Coronary artery (tissue), 2 donors: ENCODE measurements at regions not wholly inside any gene's neighbourhood (a gene's known extent, or its start where the extent isn't known, plus 50 kb on each side); places are given as distances from the start of the nearest gene placed in this dataset.

Experiments
- DNase-seq: peaks from one replicate; pipeline ENCODE4 v3.0.0-alpha.2; 2017; ENCODE audit warnings: low spot score
- H3K27ac ChIP-seq, 2 donors: fragments of 200-600 bp; sonication (generic); one replicate each; pipeline ENCODE4 v1.5.1; 2016 to 2019
- H3K4me3 ChIP-seq: fragments of 200-600 bp; sonication (generic); 2 replicates; pipeline ENCODE4 v1.5.1; 2016; ENCODE audit warnings: mild to moderate bottlenecking, moderate library complexity
- CTCF ChIP-seq: fragments of 200-600 bp; sonication (generic); IDR thresholded peaks from one replicate; pipeline ENCODE4 v1.5.1; 2019; ENCODE audit warnings: antibody characterized with exemption

GRCh38 chr1:187641463-187641862, 812.7 kb downstream of the PLA2G4A start:
- TF ChIP-seq CTCF: no peak
- H3K4me3 ChIP-seq: no peak overlapping the region
- DNase-seq: no peak
- H3K27ac ChIP-seq: no peak overlapping the region

GRCh38 chr1:187641907-187642306, 813.2 kb downstream of the PLA2G4A start:
- no peak for TF ChIP-seq CTCF
- H3K27ac ChIP-seq: no peak overlapping the region
- H3K4me3 ChIP-seq: no peak overlapping the region
- DNase-seq: no peak

- H3K4me3 ChIP-seq: no peak overlapping the region
- no peak overlapping the region for H3K27ac ChIP-seq
- TF ChIP-seq CTCF: no peak
- DNase-seq: no peak
Observed at GRCh38 chr1:187645651-187646050, 816.9 kb downstream of the PLA2G4A start.

- Histone ChIP-seq H3K27ac (no peak overlapping the region), H3K4me3 (no peak overlapping the region)
- no peak for DNase-seq
- no peak for TF ChIP-seq CTCF
Observed at GRCh38 chr1:187646536-187647107, 817.9 kb downstream of the PLA2G4A start.

GRCh38 chr1:187648091-187648490, 819.3 kb downstream of the PLA2G4A start:
- Histone ChIP-seq H3K4me3 (no peak overlapping the region), H3K27ac (no peak overlapping the region)
- no peak for TF ChIP-seq CTCF
- DNase-seq: no peak

GRCh38 chr1:187654635-187655034, 825.9 kb downstream of the PLA2G4A start:
- no peak for DNase-seq
- Histone ChIP-seq H3K27ac (no peak overlapping the region), H3K4me3 (no peak overlapping the region)
- TF ChIP-seq CTCF: no peak

- Histone ChIP-seq H3K27ac (no peak overlapping the region), H3K4me3 (no peak overlapping the region)
- no peak for DNase-seq
- TF ChIP-seq CTCF: no peak
Observed at GRCh38 chr1:187655104-187655503, 826.4 kb downstream of the PLA2G4A start.
